MG63 (cell line): ENCODE measurements at regions not wholly inside any gene's neighbourhood (a gene's known extent, or its start where the extent isn't known, plus 50 kb on each side); places are given as distances from the start of the nearest gene placed in this dataset.
"Not testable (repeated sequence)": the region's sequence is repeated elsewhere in the genome, so short reads cannot be mapped to it uniquely, and the experiment has no call there.

Experiments
- DNase-seq: peaks from one replicate; pipeline ENCODE4 v3.0.0-alpha.2; 2020
- H3K27me3 ChIP-seq: fragments of 250-450 bp; sonication (Bioruptor Pico); 2 replicates; pipeline ENCODE4 v1.5.1; 2020; ENCODE audit warnings: mild to moderate bottlenecking, moderate library complexity
- H3K36me3 ChIP-seq: fragments of 250-450 bp; sonication (Bioruptor Pico); 2 replicates; pipeline ENCODE4 v1.5.1; 2020; ENCODE audit warnings: mild to moderate bottlenecking, moderate library complexity
- H3K4me3 ChIP-seq: fragments of 250-450 bp; sonication (Bioruptor Pico); 2 replicates; pipeline ENCODE4 v1.5.1; 2020; ENCODE audit warnings: mild to moderate bottlenecking, moderate library complexity
- H3K9me3 ChIP-seq: fragments of 250-450 bp; sonication (Bioruptor Pico); 2 replicates; pipeline ENCODE4 v1.5.1; 2020; ENCODE audit warnings: mild to moderate bottlenecking, moderate library complexity

DNA sequence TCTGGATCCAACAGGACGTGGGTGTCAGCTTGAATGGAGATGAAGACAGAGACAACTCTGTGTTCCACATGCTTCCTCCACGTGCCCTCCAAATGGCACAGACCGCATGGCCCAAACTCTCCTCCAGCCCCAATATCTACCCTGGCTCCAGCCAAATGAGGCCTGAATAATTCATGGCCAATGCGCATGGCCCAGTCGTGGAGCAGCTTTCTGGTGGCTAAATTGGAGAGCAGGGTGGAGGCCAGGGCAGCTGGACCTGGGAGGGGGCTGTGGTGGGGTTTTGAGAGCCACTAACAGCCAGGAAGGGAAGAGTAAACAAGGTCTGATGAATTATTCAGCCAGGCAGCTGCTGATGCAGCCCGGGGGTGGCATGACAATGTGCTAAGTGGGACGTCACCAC lies 96.7 kb upstream of the TMEM132E start:
- no peak overlapping the region for H3K4me3 ChIP-seq
- no peaks in the 10 kb centered on the region for H3K36me3 ChIP-seq
- H3K9me3 ChIP-seq = no peaks in the 10 kb centered on the region
- DNase-seq = no peak
- H3K27me3 ChIP-seq = no peaks in the 10 kb centered on the region; the same call in 1 of the 2 replicates

DNA sequence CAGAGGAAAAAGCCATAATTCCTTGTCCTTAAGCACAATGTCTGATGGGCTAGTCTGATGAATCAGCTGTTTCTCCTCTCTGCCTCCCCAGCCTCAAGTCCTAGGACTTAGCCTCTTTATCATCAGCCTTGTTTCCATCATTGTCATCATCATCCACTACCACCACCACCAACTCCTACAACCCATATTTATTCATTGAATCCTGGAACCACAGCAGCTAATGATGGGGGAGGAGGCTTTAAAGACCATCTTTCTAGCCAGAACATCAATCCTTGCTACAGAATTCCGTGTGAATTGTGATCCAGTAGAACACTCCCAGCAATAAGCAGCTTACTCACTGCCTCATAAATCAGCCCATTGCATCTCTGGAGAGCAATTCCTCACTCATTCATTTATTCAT lies 97.6 kb upstream of the TMEM132E start:
- H3K9me3 ChIP-seq = no peaks in the 10 kb centered on the region

DNA sequence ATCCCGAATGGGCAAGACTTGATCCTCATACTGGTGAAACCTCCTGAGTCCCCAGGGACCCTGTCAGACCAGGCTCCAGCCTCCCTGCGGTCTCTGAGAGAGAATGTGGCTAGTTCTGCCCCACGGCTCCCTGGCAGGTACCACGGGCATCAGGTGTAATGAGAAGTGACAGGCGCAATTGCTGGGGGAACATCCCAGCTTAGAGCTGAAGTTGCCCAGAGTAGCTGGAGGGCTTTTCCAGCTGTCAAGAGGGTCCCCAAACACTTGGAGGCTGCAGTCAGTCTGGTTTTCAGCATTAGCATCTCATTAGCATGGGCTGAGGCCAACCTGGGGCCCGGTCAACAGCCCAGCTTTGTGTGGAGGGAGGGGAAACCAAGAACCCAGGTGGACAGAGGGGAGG lies 100.0 kb upstream of the TMEM132E start:
- no peak for DNase-seq
- Histone ChIP-seq H3K36me3 (no peaks in the 10 kb centered on the region), H3K27me3 (no peaks in the 10 kb centered on the region; the same call in 1 of the 2 replicates), H3K4me3 (no peak overlapping the region), H3K9me3 (no peaks in the 10 kb centered on the region)

More for the DNA sequence above, 97.6 kb upstream of the TMEM132E start:
- Histone ChIP-seq H3K27me3 (no peaks in the 10 kb centered on the region; the same call in 1 of the 2 replicates), H3K36me3 (no peaks in the 10 kb centered on the region), H3K4me3 (no peak overlapping the region)
- DNase-seq = no peak

DNA sequence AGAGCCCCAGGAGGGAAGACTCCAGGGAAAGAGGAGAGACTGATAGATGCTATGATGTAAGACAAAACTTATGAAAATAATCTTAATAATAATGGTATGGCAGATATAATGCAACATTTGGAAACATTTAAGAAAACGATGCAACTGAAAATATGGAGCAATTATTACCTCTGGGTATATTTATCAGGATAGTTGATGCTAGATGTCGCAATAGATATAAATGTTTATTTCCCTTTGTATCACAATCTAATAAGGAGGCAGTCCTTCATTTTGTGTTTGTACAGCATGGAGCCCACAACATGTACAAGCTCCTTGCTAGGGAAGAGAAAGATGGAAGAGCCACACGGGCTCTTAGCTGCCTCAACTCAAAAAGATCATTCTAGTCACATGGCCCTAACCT lies 101.1 kb upstream of the TMEM132E start:
- Histone ChIP-seq H3K4me3 (no peak overlapping the region), H3K27me3 (no peaks in the 10 kb centered on the region; the same call in 1 of the 2 replicates), H3K36me3 (no peaks in the 10 kb centered on the region), H3K9me3 (no peaks in the 10 kb centered on the region)
- DNase-seq = no peak

DNA sequence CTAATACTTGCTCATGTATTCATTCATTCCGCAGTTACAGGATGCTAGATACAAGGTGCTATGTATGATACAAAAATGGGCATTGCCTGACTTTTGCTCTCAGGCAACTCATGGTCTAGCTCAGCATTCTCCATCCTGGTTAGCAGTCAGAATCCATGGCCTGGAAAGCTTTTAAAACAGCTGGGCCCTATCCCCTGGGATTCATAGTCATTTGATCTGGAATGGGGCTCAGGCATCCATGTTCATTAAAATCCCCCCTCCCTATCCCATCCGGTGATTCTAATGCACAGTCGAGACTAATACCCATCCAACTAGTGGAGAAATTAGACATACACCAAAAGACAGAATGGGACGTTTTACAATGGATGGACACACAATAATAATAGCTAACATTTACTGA lies 104.1 kb upstream of the TMEM132E start:
- H3K27me3 ChIP-seq = no peaks in the 10 kb centered on the region; the same call in 1 of the 2 replicates
- H3K36me3 ChIP-seq = no peaks in the 10 kb centered on the region
- H3K9me3 ChIP-seq = no peaks in the 10 kb centered on the region
- no peak overlapping the region for H3K4me3 ChIP-seq
- no peak for DNase-seq

DNA sequence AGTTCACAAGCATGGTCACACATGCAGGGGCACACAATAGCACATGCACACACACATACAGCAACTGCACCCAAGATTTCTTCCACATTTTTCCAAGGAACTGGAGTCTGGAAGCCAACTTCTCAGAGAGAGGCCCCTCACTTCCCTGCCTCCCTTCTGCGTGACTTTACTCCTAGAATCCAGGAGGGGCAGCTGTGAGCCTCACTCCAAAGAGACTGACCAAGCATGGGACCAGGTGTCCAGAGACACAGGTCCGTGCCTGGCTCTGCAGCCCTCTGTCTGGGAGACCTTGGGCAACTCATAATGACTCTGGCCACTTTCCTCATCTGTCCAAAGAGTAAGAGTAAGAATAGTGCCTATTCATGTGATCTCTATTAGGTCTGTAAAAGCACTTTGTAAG lies 104.7 kb upstream of the TMEM132E start:
- H3K4me3 ChIP-seq = no peak overlapping the region
- H3K27me3 ChIP-seq = no peaks in the 10 kb centered on the region; the same call in 1 of the 2 replicates
- DNase-seq = no peak
- no peaks in the 10 kb centered on the region for H3K36me3 ChIP-seq
- no peaks in the 10 kb centered on the region for H3K9me3 ChIP-seq

DNA sequence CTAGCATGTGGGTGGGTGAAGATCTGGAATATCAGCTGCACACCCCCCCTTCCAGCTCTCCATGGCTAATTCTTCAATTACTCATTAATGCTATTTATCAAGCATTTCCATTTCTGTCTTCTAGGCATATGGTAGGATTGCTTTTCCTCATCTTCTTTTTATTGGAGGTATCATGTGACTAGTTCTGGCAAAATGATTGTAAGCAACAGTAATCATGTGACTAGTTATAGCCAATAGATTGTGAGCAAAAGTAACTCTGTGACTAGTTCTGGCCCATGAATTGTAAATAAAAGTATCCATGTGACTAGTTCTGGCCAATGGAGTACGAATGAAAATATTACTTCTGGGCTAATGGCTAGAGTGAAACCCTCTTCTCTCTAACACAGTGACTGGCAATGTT lies 107.0 kb upstream of the TMEM132E start:
- Histone ChIP-seq H3K4me3 (no peak overlapping the region), H3K36me3 (no peaks in the 10 kb centered on the region), H3K9me3 (no peaks in the 10 kb centered on the region), H3K27me3 (peaks cover 8% of the 10 kb centered on the region)
- no peak for DNase-seq

DNA sequence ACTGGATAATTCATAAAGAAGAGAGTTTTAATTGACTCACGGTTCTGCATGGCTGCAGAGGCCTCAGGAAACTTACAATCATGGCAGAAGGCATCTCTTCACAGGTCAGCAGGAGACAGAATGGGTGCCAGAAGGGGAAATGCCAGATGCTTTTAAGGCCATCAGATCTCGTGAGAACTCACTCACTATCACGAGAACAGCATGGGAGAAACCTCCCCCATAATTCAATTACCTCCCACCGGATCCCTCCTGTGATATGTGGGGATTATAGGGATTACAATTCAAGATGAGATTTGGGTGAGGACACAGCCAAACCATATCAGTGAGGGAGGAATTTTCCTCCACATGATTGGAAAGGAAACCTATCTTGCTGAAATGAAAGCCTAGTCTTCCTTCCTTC lies 108.1 kb upstream of the TMEM132E start:
- H3K36me3 ChIP-seq, DNase-seq, H3K4me3 ChIP-seq, H3K27me3 ChIP-seq, H3K9me3 ChIP-seq: not testable (repeated sequence)

DNA sequence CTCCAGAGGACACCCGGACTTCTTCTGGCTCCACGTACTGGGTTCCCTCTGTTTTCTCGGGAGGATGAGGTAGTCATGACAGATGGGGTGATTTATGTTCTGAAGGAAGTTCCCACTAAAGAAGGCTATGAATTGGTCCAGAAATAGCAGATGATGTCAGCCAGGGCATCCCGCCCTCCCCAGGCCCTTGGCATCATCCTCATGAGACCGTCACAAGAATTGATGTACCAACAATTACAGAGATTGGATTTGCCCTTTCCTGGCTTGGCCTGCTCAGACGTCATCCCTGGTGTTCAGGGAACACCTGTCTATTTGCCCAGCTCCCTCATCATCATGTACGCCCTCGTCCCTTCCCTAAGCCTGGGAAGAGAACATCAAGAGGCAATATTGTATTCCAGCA lies 102.8 kb upstream of the CCL1 start:
- DNase-seq = no peak

DNA sequence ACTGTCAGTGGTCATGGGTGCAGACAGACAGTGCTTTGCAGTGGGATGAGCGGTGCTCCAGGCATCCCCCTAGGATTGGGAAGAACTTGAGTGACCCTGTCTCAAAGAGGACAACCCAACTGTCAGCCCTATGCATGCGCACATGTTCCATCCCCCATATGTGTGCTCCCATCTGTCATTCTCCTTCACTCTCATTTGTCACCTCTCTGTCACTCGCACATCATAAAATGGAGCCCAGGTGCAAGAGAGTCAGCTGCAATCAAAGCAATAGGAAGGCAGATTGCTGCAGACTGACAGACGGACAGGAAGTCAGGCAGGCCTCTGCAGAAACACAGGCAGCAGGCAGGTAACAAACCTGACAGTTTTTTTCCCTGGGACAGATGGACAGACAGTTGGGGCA lies 101.8 kb upstream of the CCL1 start:
- Histone ChIP-seq H3K4me3 (no peak overlapping the region), H3K9me3 (no peaks in the 10 kb centered on the region), H3K36me3 (no peaks in the 10 kb centered on the region), H3K27me3 (peaks cover 9% of the 10 kb centered on the region)
- DNase-seq = no peak

More for the DNA sequence above, 102.8 kb upstream of the CCL1 start:
- no peak overlapping the region for H3K4me3 ChIP-seq
- no peaks in the 10 kb centered on the region for H3K36me3 ChIP-seq
- no peaks in the 10 kb centered on the region for H3K9me3 ChIP-seq
- H3K27me3 ChIP-seq = peaks cover 9% of the 10 kb centered on the region

DNA sequence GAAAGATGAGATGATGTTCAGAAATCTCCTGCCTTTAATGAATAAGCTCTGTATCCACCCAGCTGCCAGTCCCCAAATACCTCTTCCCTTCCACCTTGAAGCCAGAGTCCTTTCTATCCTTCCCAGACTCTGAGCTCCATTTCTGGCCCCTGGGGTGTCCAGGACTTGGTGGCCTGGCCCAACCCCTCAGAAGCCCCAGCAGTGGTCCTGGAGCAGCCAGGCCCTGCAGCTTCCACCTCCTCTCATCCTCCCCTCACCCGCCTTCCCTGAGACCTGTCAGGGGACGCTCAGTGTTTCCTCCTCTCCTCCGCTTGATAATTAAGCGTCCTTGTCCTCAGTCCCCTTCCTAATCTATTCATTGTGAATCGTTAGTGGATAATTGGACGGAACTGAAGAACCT lies 95.2 kb upstream of the CCL1 start:
- H3K36me3 ChIP-seq = no peaks in the 10 kb centered on the region
- DNase-seq = no peak
- H3K4me3 ChIP-seq = no peak overlapping the region
- no peaks in the 10 kb centered on the region; the same call in 1 of the 2 replicates for H3K27me3 ChIP-seq
- H3K9me3 ChIP-seq = no peaks in the 10 kb centered on the region

DNA sequence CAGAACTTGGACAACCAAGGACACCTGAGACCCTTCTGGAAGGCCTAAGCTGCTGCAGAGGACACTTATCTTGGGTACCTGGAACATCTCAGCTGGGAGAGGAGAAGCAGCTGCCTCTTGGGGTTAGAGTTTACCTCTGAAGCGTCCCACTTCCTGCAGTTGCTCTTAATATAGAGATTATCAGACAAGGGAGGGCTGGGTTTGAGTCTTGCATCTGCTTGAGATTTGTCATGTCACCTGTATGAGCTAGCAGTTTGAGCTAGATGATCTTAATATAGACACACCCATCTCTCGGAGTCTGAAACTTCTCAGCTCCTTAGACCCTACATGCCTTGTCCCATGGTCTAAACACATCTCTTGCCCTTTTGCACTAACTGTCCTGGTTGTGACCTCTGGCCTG lies 93.1 kb upstream of the CCL1 start:
- H3K36me3 ChIP-seq = no peaks in the 10 kb centered on the region
- peaks cover 2% of the 10 kb centered on the region; the same call in 1 of the 2 replicates for H3K27me3 ChIP-seq
- DNase-seq = no peak
- no peaks in the 10 kb centered on the region for H3K9me3 ChIP-seq
- no peak overlapping the region for H3K4me3 ChIP-seq

DNA sequence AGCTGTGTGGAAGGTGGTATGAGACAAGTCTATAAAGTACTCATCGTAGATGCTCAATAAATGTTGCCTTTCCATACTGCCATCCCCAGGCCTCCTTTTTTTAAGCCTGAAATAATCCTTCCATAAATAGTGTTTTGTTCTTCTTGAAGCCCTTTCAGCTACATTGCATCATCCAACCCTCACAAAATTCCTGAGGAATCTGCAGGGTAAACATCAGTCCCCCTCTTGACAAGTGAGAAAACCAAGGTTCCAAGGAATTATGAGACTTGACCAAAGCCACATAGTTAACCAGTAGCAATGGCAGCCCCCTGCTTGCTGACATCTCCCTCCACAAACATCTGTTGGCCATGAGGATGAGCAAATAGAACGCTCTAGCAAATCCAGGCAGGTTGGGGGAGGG lies 89.7 kb upstream of the CCL1 start:
- no peak overlapping the region for H3K4me3 ChIP-seq
- no peaks in the 10 kb centered on the region for H3K36me3 ChIP-seq
- DNase-seq = no peak
- H3K27me3 ChIP-seq = peaks cover 2% of the 10 kb centered on the region
- H3K9me3 ChIP-seq = no peaks in the 10 kb centered on the region

DNA sequence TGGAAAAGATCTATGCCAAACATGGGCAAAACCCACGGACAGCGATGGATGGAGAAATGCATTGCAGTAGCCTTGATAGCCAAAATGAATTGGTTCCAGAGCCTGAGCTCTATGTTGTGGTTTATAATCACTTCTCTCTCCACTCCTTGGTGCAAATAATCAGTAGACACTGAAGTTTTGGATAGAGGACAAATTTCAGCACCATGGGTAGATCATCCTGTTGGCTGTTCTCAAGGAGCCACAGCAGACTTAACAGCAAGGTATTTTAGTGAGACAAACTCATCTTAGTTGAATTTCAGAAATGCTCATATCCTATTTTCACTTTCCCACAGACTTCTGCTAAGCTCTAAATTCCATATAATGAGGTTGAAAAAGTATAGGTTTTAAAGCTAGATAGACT lies 88.3 kb upstream of the CCL1 start:
- Histone ChIP-seq H3K4me3 (no peak overlapping the region), H3K27me3 (peaks cover 2% of the 10 kb centered on the region), H3K36me3 (no peaks in the 10 kb centered on the region), H3K9me3 (no peaks in the 10 kb centered on the region)
- no peak for DNase-seq

DNA sequence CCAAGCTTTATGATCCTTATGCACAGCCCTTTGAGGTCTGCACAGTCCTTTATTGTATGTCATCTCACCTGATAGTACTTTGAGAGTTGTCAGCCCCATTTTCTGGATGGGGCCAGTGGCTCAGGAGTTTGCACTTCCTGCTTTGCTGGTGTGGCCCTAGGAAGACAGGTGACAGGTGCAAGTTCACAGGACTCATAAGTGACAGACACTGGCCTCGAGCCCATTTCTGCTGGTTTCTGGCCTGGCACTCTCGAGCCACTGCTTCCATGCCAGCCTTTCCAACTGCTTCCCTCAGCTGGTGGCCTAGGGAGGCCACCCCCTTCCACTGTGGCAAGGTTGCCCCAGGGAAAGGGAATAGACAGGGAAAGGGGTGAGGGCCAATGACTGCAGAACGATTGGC lies 84.4 kb upstream of the CCL1 start:
- Histone ChIP-seq H3K4me3 (no peak overlapping the region), H3K27me3 (peaks cover 2% of the 10 kb centered on the region)
- no peak for DNase-seq

DNA sequence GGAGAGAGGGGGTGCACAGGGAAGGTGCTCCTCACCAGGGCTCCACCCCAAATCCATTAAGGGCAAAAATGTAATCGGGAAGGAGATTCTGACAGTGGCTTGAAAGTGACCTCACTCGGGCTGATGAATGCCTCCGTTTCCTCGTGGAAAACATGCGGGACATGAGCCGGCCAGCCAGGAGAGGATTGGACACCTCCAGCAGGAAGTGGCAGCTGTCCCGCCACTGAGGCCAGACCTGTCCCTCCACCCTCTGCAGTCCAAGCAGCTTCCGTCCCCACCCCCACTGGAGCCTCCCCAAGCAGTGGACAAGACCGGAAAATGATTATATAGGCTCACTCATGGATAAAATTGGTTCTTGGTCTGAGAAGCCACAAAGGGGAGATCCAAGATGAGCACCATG lies 82.1 kb upstream of the CCL1 start:
- no peaks in the 10 kb centered on the region for H3K36me3 ChIP-seq
- no peaks in the 10 kb centered on the region for H3K9me3 ChIP-seq
- H3K27me3 ChIP-seq = no peaks in the 10 kb centered on the region; the same call in none of the 2 replicates
- DNase-seq = no peak
- no peak overlapping the region for H3K4me3 ChIP-seq

More for the DNA sequence above, 84.4 kb upstream of the CCL1 start:
- Histone ChIP-seq H3K36me3 (no peaks in the 10 kb centered on the region), H3K9me3 (no peaks in the 10 kb centered on the region)

DNA sequence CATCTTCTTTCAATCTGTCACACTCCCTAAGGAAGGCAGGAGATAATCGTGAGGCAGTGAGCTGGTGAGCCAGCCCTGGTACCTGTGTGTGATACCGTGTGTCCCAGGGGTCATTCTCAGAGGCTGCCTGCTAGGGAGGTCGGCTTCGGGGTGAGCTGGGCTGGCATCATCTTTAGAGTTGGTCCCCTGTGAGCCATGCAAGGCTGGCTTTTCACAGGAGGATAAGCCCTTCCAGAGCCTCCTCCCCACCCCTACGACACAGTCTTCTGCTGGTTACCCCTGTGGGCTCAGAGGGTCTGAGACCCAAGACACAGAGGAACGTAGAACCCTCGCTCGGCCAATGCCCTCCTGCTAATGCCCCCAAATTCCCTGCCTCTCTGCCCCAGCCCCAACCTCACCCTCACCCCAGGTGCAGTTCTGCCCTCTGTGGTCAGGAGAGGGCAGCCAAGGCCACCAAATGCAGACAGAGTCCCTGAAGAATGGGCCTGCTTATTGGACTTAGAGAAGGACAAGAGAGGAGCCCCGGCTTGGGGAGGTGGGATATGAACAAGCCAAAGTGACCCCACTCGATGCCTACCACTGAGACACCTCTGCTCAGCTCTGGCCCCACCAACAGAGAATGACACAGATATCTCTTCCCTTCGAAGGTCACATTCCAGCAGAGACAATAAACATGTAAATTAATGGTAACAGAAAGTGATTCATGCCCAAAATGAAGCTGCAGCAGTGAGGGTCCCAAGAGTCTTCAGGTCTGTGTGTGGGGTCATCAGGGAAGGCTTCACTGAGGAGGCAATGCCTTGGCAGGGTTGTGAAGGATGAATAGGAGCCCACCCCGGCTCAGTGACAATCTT lies 80.8 kb upstream of the CCL1 start:
- no peaks in the 10 kb centered on the region for H3K36me3 ChIP-seq
- no peak overlapping the region for H3K4me3 ChIP-seq
- H3K9me3 ChIP-seq = no peaks in the 10 kb centered on the region
- DNase-seq = no peak
- no peaks in the 10 kb centered on the region; the same call in 1 of the 2 replicates for H3K27me3 ChIP-seq
